GM12874 (cell line): ENCODE measurements at regions not wholly inside any gene's neighbourhood (a gene's known extent, or its start where the extent isn't known, plus 50 kb on each side); places are given as distances from the start of the nearest gene placed in this dataset.

Experiments
- CTCF ChIP-seq: IDR thresholded peaks from 2 replicates; pipeline ENCODE4 v1.5.1; 2011; ENCODE audit warnings: low read depth, mild to moderate bottlenecking, control low read depth, low read length, moderate library complexity; ENCODE audit not compliant: insufficient read depth

DNA sequence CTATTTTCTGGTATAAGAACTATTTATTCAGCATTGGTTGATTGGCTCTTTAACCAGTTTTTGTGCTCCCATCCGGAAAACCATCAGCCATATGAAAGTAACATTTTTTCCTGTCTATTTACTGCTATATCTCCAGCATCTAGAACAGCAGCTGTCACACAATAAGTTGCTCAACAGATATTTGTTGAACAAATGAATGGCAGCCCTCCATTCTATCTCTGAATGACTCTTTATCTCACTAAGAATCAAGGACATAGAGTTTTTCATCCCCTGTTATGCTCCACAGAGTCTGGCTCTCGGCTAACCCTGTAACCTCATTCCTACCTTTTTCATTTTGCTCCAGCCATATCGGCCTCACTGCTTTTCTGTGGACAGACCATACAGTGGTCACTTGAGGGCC, 145.5 kb downstream of the SLITRK6 start:
- TF ChIP-seq CTCF: no peak

DNA sequence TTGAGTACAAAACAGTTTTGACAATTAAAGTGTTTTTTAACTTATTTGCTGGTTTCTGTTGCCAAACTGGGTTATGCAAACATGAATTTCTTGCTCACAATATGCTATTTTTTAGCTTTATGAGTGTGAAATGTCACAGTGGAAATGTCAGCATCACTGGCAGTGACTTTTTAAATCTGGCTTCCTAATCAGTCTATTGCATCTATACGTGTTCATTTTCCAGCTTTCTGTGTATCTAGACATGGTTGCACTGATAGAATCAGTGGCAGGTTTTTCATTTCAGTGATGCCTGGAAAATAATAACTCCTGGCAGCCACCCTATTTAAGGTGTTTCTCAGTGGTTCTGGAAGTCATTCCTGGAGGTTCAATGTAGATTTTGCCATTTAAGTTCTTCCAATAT, 146.7 kb downstream of the SLITRK6 start:
- TF ChIP-seq CTCF: no peak

DNA sequence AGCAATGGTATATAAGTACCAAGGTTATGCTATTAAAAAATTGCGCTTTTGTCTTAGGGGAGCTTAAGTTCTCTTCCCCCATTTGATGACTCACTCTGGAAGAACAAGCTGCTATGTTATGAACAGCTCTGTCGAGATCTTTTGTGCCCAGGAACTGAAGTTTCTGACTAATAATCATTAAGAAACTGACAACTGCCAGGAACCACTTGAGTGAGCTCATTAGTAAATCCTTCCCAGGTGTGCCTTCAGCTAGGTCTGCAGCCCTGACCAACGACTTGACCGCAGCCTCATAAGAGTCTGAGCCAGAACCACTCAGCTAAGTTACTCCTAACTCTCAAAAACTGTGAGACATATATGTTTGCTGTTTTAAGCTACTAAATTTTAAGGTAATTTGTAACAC, 147.8 kb downstream of the SLITRK6 start:
- TF ChIP-seq CTCF: no peak

- TF ChIP-seq CTCF: no peak
Measured at GRCh38 chr13:85650613-85651012, 148.6 kb downstream of the SLITRK6 start.

GRCh38 chr13:85640727-85641126, 158.5 kb downstream of the SLITRK6 start:
- no peak for TF ChIP-seq CTCF

DNA sequence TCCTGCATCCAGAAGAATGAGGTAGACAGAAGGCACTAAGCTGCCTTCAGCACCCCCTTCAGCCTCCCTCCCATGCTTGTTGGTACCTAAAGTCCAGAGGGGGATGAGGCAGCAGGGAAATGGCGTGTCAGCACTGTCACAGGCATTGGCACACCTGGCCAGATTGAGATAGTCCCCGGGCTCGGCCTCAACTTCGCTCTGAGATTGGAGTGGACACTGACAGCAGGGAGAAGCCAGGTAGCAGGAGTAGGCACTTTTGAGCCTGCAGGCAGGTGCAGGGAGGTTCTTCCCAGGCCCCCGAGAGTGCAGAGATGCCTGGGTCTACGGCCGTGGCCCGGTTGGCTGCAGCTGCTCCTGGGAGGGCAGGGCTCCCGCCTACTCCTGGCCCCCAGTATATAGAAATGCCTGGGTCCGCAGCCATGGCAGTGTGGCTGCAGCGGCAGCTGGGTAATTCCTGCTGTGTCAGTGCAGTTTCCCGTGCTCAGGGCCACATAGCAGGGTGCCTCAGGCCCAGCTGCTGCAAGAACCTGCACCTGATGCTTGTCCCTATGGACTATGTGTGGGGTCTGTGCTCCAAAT, 160.3 kb downstream of the SLITRK6 start:
- TF ChIP-seq CTCF: no peak

- no peak for TF ChIP-seq CTCF
Measured at GRCh38 chr13:85638265-85638664, 161.0 kb downstream of the SLITRK6 start.
